ENCODE measurements at regions not wholly inside any gene's neighbourhood (a gene's known extent, or its start where the extent isn't known, plus 50 kb on each side); places are given as distances from the start of the nearest gene placed in this dataset.
"Not testable (repeated sequence)": the region's sequence is repeated elsewhere in the genome, so short reads cannot be mapped to it uniquely, and the experiment has no call there.

DNA sequence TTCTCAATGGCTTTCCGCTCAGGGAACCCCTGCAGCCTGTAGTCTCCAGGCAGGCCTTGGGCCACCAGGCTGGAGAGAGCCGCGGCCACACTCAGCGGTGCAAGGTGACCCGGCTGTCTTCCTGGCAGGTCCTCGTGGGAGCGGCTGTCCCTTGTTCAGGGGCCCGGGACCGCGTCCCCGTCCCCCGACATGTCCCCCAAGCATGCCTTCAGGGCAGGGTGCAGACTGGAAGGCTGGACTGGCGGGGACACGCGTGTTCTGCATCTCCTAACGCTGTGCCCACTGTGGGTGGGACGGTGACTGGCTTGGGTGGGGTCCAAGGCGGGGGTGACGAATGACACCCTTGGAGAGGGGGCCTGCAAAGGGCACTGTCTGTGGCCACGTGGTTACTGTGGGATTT is 93.6 kb downstream of the WTIP start:
- no peak for DNase-seq (ENCODE audit: low spot score)

DNA sequence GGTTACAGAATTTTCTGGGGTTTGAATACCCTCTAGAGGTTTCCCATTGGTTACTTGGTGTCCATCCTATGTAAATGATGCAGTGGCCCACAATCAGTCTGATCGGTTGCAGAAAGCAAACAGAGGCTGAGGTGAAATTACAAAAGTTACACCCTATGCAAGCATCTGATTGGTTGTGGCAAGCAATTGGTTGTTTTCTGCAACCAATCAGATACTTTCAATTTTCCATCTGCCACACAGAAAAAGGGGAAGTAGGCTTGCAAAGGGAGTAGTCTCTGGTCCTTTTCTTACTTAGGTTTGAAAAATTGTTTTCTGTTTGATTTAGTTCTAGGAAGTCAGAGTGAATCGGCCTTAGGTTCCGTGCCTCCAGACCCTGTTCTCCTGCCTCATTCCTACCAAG is 93.1 kb downstream of the WTIP start:
- DNase-seq (ENCODE audit: low spot score), result no peak

DNA sequence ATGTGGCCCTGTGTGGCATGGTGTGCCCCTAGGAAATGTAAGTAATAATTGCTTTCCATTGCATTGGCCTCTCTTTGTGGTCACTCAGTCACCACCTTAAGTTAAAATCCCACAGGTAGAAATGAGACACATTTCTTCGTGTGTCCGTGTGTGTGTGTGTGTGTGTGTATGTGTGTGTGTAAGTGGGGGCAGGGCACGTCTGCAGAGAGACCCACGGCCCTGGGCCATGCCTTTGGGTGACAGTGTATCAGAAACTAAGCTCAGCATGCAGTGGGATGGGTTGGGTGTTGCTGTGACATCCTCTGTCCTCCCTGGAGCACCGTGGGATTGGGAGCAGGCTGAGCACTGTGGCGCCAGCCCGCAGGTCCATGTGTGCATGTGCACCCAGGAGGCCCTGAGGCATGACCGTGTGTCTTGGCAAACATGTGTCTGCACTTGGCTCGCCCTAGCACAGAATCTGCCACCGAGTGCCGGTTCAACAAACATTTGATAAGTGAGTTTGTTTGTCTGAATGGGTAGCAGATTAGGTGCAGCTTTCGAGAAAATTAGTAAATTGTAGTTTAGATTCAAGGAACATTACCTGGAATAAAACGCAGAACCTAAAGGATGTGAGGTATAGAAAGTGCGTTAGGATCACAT is 91.8 kb downstream of the WTIP start:
- no peak for DNase-seq (ENCODE audit: low spot score)

DNA sequence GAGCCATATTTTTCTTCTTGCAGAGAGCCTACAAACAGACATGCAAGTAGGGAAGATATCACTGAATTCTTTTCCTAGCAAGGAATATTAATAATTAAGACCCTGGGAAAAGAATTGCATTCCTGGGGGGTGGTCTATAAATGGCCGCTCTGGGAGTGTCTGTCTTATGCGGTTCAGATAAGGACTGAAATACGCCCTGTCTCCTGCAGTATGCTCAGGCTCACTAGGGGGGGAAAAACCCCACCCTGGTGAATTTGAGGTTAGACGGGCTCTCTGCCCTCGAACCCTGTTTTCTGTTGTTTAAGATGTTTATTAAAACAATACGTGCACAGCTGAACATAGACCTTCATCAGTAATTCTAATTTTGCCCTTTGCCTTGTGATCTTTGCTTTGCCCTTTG is 88.6 kb downstream of the WTIP start:
- DNase-seq (ENCODE audit: low spot score), result not testable (repeated sequence)

DNA sequence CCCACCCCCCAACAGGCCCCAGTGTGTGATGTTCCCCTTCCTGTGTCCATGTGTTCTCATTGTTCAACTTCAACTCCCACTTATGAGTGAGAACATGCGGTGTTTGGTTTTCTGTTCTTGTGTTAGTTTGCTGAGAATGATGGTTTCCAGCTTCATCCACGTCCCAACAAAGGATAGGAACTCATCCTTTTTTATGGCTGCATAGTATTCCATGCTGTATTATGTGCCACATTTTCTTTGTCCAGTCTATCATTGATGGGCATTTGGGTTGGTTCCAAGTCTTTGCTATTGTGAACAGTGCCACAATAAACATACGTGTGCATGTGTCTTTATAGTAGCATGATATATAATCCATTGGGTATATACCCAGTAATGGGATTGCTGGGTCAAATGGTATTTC is 80.8 kb downstream of the WTIP start:
- DNase-seq (ENCODE audit: low spot score), result not testable (repeated sequence)
